ENCODE measurements at regions not wholly inside any gene's neighbourhood (a gene's known extent, or its start where the extent isn't known, plus 50 kb on each side); places are given as distances from the start of the nearest gene placed in this dataset.

DNA sequence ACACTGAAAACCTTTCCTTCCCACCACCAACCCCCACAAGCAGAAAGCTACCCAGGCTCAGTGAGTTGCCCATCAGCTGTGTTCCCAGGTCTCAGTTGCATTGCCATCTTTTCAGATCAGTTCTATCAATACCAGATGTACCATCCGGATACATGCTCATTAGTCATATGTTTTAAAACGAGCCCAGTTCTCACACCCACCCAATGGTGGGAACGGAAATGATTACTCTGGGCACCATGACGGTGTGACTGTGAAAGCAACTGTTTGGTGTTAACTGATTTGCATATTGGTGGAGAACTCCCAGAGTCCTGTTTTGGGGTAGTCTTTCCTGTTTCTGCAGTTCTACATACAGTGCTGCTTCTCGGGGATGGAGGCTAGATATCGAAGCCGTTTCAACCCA is 212.3 kb downstream of the TRIM36 start:
- Histone ChIP-seq H3K4me3 (replicated peaks in 1 of 3) (no peak overlapping the region), H3K27me3 (no peaks in the 10 kb centered on the region), H3K9me3 (no peaks in the 10 kb centered on the region), H3K27ac (no peak overlapping the region), H3K4me1 (no peaks in the 10 kb centered on the region), H3K36me3 (no peaks in the 10 kb centered on the region)
- WGBS, 2 donors, result 83 to 85% methylated on average over 7 of the region's 7 CpGs
- TF ChIP-seq, protein P1, sequence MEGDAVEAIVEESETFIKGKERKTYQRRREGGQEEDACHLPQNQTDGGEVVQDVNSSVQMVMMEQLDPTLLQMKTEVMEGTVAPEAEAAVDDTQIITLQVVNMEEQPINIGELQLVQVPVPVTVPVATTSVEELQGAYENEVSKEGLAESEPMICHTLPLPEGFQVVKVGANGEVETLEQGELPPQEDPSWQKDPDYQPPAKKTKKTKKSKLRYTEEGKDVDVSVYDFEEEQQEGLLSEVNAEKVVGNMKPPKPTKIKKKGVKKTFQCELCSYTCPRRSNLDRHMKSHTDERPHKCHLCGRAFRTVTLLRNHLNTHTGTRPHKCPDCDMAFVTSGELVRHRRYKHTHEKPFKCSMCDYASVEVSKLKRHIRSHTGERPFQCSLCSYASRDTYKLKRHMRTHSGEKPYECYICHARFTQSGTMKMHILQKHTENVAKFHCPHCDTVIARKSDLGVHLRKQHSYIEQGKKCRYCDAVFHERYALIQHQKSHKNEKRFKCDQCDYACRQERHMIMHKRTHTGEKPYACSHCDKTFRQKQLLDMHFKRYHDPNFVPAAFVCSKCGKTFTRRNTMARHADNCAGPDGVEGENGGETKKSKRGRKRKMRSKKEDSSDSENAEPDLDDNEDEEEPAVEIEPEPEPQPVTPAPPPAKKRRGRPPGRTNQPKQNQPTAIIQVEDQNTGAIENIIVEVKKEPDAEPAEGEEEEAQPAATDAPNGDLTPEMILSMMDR (IDR thresholded peaks at IDR 0.05), result no peak
- TF ChIP-seq POLR2A (IDR thresholded peaks at IDR 0.05), result no peak
- no peak for DNase-seq
- intact Hi-C loops (cut with DNase I), result no loop called here

DNA sequence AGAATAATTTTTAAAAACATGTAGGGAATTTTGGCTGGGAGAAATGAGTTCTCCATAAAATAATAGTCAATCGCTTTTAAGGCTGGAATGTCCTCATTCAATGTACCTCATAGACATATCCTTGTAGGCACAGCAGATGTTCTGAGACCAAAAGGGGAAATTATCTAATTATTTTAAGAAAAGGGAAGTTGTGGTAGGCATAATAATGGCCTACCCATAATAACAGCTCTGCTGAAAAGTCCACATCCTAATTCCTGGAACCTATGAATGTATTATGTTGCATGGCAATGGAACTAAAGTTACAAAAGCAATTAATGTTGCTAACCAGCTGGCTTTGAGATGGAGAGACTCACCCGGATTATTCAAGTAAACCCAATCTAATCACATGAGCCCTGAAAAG is 216.1 kb downstream of the TRIM36 start:
- Histone ChIP-seq H3K9me3 (no peaks in the 10 kb centered on the region), H3K27ac (no peak overlapping the region), H3K4me1 (no peaks in the 10 kb centered on the region), H3K4me3 (replicated peaks in 1 of 3) (no peak overlapping the region), H3K27me3 (no peaks in the 10 kb centered on the region), H3K36me3 (no peaks in the 10 kb centered on the region)
- DNase-seq, result no peak
- intact Hi-C loops (cut with DNase I), result no loop called here
- TF ChIP-seq POLR2A (IDR thresholded peaks at IDR 0.05), result no peak
- TF ChIP-seq, protein P1 (IDR thresholded peaks at IDR 0.05), result no peak
- WGBS, 2 donors, result 75 to 82% methylated on average over 2 of the region's 2 CpGs

DNA sequence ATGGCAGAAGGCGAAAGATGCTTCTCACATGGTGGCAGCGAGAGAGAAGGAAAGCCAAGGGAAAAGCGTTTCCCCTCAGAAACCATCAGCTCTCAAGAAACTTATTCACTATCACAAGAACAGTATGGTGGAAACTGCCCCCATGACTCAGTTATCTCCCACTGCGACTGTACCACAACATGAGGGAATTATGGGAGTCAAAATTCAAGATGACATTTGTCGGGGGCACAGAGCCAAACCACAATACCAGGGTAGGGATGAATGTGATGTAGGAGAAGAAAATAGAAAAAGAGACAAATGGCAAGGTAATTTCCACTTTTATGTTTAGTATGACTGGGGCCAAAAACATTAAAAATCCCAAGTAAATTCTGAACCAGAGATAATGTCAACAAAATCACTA is 216.8 kb downstream of the TRIM36 start:
- H3K36me3 ChIP-seq, result no peaks in the 10 kb centered on the region
- intact Hi-C loops (cut with DNase I), result no loop called here
- H3K27ac ChIP-seq, result no peak overlapping the region
- H3K4me1 ChIP-seq, result no peaks in the 10 kb centered on the region
- no peak for DNase-seq
- TF ChIP-seq POLR2A (IDR thresholded peaks at IDR 0.05), result no peak
- TF ChIP-seq, protein P1 (IDR thresholded peaks at IDR 0.05), result no peak
- H3K4me3 ChIP-seq (replicated peaks in 1 of 3), result no peak overlapping the region
- WGBS, 2 donors, result 86 to 88% methylated on average over 5 of the region's 5 CpGs
- no peaks in the 10 kb centered on the region for H3K9me3 ChIP-seq
- H3K27me3 ChIP-seq, result no peaks in the 10 kb centered on the region

DNA sequence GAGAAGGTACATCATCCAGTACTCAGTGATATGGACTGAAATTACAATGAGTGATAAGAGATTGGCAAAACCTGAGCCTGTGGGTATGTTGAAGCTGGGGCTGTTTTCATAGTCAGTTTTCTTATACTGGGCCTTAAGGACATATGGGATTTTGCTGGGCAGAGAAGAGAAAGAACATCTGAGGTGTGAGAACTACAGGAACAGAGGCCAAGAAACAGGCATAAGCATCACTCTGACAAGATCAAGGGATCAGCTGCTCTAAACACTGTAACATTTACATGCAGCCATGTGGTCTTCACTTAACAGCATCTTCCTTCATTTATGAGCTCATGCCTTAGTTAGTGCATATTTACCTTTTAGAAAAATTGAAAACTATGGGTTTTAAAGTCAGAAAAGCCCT is 220.0 kb downstream of the TRIM36 start:
- Histone ChIP-seq H3K9me3 (no peaks in the 10 kb centered on the region), H3K36me3 (no peaks in the 10 kb centered on the region), H3K4me1 (no peaks in the 10 kb centered on the region), H3K27ac (no peak overlapping the region), H3K4me3 (replicated peaks in 1 of 3) (no peak overlapping the region), H3K27me3 (no peaks in the 10 kb centered on the region)
- TF ChIP-seq, protein P1 (IDR thresholded peaks at IDR 0.05), result no peak
- no peak for TF ChIP-seq POLR2A (IDR thresholded peaks at IDR 0.05)
- intact Hi-C loops (cut with DNase I), result no loop called here
- DNase-seq, result no peak

DNA sequence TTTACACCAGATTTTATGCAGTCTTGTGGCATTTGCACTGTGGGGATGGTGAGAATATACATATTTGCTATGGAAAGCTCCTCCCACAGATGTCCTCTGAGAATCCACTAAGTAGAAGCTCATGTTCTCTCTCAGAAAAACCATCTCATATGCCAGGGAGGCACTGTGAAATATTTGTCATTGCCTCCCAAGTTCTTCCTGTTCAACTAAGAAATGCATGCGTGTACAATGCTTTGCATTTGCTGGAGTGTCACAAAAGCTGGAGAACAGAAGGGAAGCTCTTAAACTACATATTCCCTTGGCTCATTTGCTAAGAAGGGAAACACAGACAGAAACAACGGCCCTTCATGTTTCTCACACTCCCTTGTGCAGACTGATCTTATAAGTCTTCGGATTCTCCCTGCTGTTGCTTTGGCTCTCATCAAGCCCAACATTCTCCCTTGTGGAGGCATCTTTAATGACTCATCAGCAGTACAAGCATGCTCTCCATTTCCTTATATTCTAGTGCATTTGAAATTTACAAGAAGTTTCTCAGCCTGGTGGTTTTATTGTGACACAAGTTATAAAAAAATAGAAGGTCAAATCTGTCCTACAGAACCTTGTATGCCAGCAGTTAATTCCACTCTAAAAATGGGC is 220.6 kb downstream of the TRIM36 start:
- Histone ChIP-seq H3K4me1 (no peaks in the 10 kb centered on the region), H3K36me3 (no peaks in the 10 kb centered on the region), H3K9me3 (no peaks in the 10 kb centered on the region), H3K4me3 (replicated peaks in 1 of 3) (no peak overlapping the region), H3K27me3 (no peaks in the 10 kb centered on the region), H3K27ac (no peak overlapping the region)
- no peak for DNase-seq
- TF ChIP-seq, protein P1 (IDR thresholded peaks at IDR 0.05), result no peak
- TF ChIP-seq POLR2A (IDR thresholded peaks at IDR 0.05), result no peak
- intact Hi-C loops (cut with DNase I), result no loop called here
- 68 to 69% methylated on average over 3 of the region's 3 CpGs for WGBS, 2 donors
